IMR-90 (cell line): ENCODE measurements at regions not wholly inside any gene's neighbourhood (a gene's known extent, or its start where the extent isn't known, plus 50 kb on each side); places are given as distances from the start of the nearest gene placed in this dataset.

Experiments used
- ATAC-seq: fragments of 200-7000 bp; cut with Tn5 transposase; 2 replicates; pipeline ENCODE4 v1.9.1; 2020; ENCODE audit warnings: low read depth, mild to moderate bottlenecking, moderate library complexity
- BruUV-seq: library from RNA; stranded (reverse); fragments of 400-500 nt; replicated peaks from 2 replicates; lab custom pipeline; 2021; lab: Mats Ljungman, UMichigan
- CTCF ChIA-PET: fragments of 300-600 bp; formaldehyde crosslinking; extraction: SDS; loops from one replicate; lab custom pipeline; 2021; ENCODE audit warnings: antibody characterized with exemption; lab: Yijun Ruan, JAX
- POLR2A ChIA-PET: fragments of 300-600 bp; sonication (Branson Sonifier 250); formaldehyde crosslinking; loops from one replicate; lab custom pipeline; 2022; ENCODE audit warnings: antibody characterized with exemption; ENCODE audit not compliant: unreplicated experiment; lab: Charles Lee
- DNase-seq: peaks from one replicate; pipeline ENCODE4 v3.0.0; 2013
- H2AFZ ChIP-seq: replicated peaks from 2 replicates; pipeline ENCODE3; 2013; ENCODE audit warnings: low read length, mild to moderate bottlenecking; ENCODE audit not compliant: poor library complexity
- H2AK5ac ChIP-seq: 2 replicates; pipeline ENCODE4 v1.6.1; 2013; ENCODE audit warnings: low read depth, low read length, inconsistent platforms
- H2AK9ac ChIP-seq: replicated peaks from 2 replicates; pipeline ENCODE3; 2013; ENCODE audit warnings: mild to moderate bottlenecking, low read depth, low read length, moderate library complexity; ENCODE audit not compliant: poor library complexity
- H2BK120ac ChIP-seq: 2 replicates; pipeline ENCODE4 v1.6.1; 2013; ENCODE audit warnings: low read depth, low read length, inconsistent platforms
- H2BK15ac ChIP-seq: 3 replicates; pipeline ENCODE4 v1.6.1; 2013; ENCODE audit warnings: low read depth, low read length, inconsistent platforms
- H2BK20ac ChIP-seq: 2 replicates; pipeline ENCODE4 v1.6.1; 2013; ENCODE audit warnings: low read depth, mild to moderate bottlenecking, inconsistent platforms, low read length, moderate library complexity
- H2BK5ac ChIP-seq: 2 replicates; pipeline ENCODE4 v1.6.1; 2013; ENCODE audit warnings: mild to moderate bottlenecking, low read depth, low read length, inconsistent platforms; ENCODE audit not compliant: poor library complexity, severe bottlenecking
- H3K14ac ChIP-seq: replicated peaks from 2 replicates; pipeline ENCODE4 v1.6.1; 2013; ENCODE audit warnings: low read depth, low read length, inconsistent platforms
- H3K18ac ChIP-seq: 2 replicates; pipeline ENCODE4 v1.6.1; 2013; ENCODE audit warnings: low read depth, low read length, control low read depth
- H3K23ac ChIP-seq: 2 replicates; pipeline ENCODE4 v1.6.1; 2013; ENCODE audit warnings: low read depth, low read length, inconsistent platforms
- H3K27ac ChIP-seq: 2 replicates; pipeline ENCODE4 v1.5.1; 2013; ENCODE audit warnings: mild to moderate bottlenecking, control low read depth, low read length; ENCODE audit not compliant: insufficient read depth
- H3K27me3 ChIP-seq: 2 replicates; pipeline ENCODE4 v1.6.1; 2013; ENCODE audit warnings: low read length; ENCODE audit not compliant: control insufficient read depth, insufficient read depth
- H3K36me3 ChIP-seq: 2 replicates; pipeline ENCODE4 v1.6.1; 2013; ENCODE audit warnings: low read length, mixed read lengths; ENCODE audit not compliant: control insufficient read depth, insufficient read depth
- H3K4ac ChIP-seq: 2 replicates; pipeline ENCODE4 v1.6.1; 2013; ENCODE audit warnings: low read depth, low read length, inconsistent platforms
- H3K4me1 ChIP-seq: 2 replicates; pipeline ENCODE4 v1.6.1; 2013; ENCODE audit warnings: low read length, mixed read lengths; ENCODE audit not compliant: control insufficient read depth, insufficient read depth
- H3K4me2 ChIP-seq: 2 replicates; pipeline ENCODE4 v1.6.1; 2013; ENCODE audit warnings: low read depth, mild to moderate bottlenecking, control low read depth, low read length, moderate library complexity
- H3K4me3 ChIP-seq: 2 replicates; pipeline ENCODE4 v1.5.1; 2013; ENCODE audit warnings: low read depth, mild to moderate bottlenecking, control low read depth, low read length, moderate library complexity; ENCODE audit not compliant: insufficient read depth
- H3K56ac ChIP-seq: 2 replicates; pipeline ENCODE4 v1.6.1; 2013; ENCODE audit warnings: low read length, inconsistent platforms; ENCODE audit not compliant: insufficient read depth; ENCODE audit errors: extremely low read depth
- H3K79me1 ChIP-seq, 2 experiments: 2 replicates each; pipeline ENCODE4 v1.6.1; 2013; ENCODE audit warnings: low read length in 2 of 2, inconsistent platforms in 1 of 2, low read depth in 1 of 2
- H3K9ac ChIP-seq: 2 replicates; pipeline ENCODE4 v1.6.1; 2013; ENCODE audit warnings: low read depth, low read length, control low read depth
- H3K9me1 ChIP-seq: 2 replicates; pipeline ENCODE4 v1.6.1; 2013; ENCODE audit warnings: low read length, inconsistent platforms; ENCODE audit not compliant: insufficient read depth
- H3K9me3 ChIP-seq: 2 replicates; pipeline ENCODE4 v1.6.1; 2013; ENCODE audit warnings: low read length; ENCODE audit not compliant: control insufficient read depth, insufficient read depth
- H4K20me1 ChIP-seq: 2 replicates; pipeline ENCODE4 v1.6.1; 2013; ENCODE audit warnings: low read length, inconsistent platforms; ENCODE audit not compliant: insufficient read depth
- H4K5ac ChIP-seq: 2 replicates; pipeline ENCODE4 v1.6.1; 2013; ENCODE audit warnings: mild to moderate bottlenecking, low read depth, low read length, control low read depth
- H4K8ac ChIP-seq, 2 experiments: 2 replicates each; pipeline ENCODE4 v1.6.1; 2013; ENCODE audit warnings: low read depth in 2 of 2, low read length in 2 of 2, control low read depth in 1 of 2, inconsistent platforms in 1 of 2
- H4K91ac ChIP-seq: 2 replicates; pipeline ENCODE4 v1.6.1; 2013; ENCODE audit warnings: low read depth, low read length, inconsistent platforms; ENCODE audit not compliant: insufficient read depth
- ELK1 ChIP-seq: fragments of 150-350 bp; IDR thresholded peaks from 2 replicates; pipeline ENCODE4 v1.6.1; 2016; ENCODE audit warnings: low read depth, mild to moderate bottlenecking, low read length, moderate library complexity, borderline replicate concordance
- MAFK ChIP-seq: IDR thresholded peaks from 2 replicates; pipeline ENCODE4 v1.6.1; 2012; ENCODE audit warnings: low read depth, low read length, improper control_type of control experiment
- MAZ ChIP-seq: IDR thresholded peaks from 2 replicates; pipeline ENCODE4 v1.6.1; 2012; ENCODE audit warnings: low read depth, mild to moderate bottlenecking, low read length, improper control_type of control experiment, moderate library complexity, borderline replicate concordance
- MXI1 ChIP-seq: IDR thresholded peaks from 2 replicates; pipeline ENCODE4 v1.6.1; 2012; ENCODE audit warnings: low read depth, mild to moderate bottlenecking, low read length, moderate library complexity, borderline replicate concordance
- POLR2A ChIP-seq: IDR thresholded peaks from 2 replicates; pipeline ENCODE4 v1.6.1; 2012; ENCODE audit warnings: mild to moderate bottlenecking, low read depth, low read length
- RFX5 ChIP-seq: IDR thresholded peaks from 2 replicates; pipeline ENCODE4 v1.8.0; 2012; ENCODE audit warnings: low read depth, mild to moderate bottlenecking, low read length, moderate library complexity
- SMC3 ChIP-seq: fragments of 150-350 bp; IDR thresholded peaks from 2 replicates; pipeline ENCODE4 v1.6.1; 2016; ENCODE audit warnings: low read depth, mild to moderate bottlenecking, antibody characterized with exemption, low read length, moderate library complexity
- WGBS, 2 experiments: methylation state at CpG; one replicate each; pipeline versions ENCODE4 v1.1.5 to v1.1.7; 2013; ENCODE audit warnings: missing lambda C conversion rate in 2 of 2; ENCODE audit not compliant: insufficient read length in 1 of 2; ENCODE audit errors: extremely low coverage in 2 of 2; 5-methylcytosine and 5-hydroxymethylcytosine counted together
- dilution Hi-C: fragments of 300-500 bp; cut with HindIII; formaldehyde crosslinking; loops from one replicate; pipeline ENCODE4 v1.14.3; 2018; ENCODE audit warnings: low sequenced_read_pairs; ENCODE audit not compliant: unreplicated experiment
- in situ Hi-C: fragments of 300-500 bp; cut with MboI; formaldehyde crosslinking; loops from 3 replicates; pipeline ENCODE4 v1.14.3; 2019; ENCODE audit warnings: low sequenced_read_pairs, inconsistent platforms, mixed read lengths
- intact Hi-C: fragments of 100-400 bp; cut with micrococcal nuclease; formaldehyde crosslinking; loops from 2 replicates; pipeline ENCODE4 v1.10.0; 2022
- TF ChIP-seq, protein P1 (sequence below): fragments of 150-350 bp; IDR thresholded peaks from 2 replicates; pipeline ENCODE4 v1.6.1; 2017; ENCODE audit warnings: mild to moderate bottlenecking, antibody characterized with exemption, low read length, low read depth
- TF ChIP-seq, protein P2 (sequence below): conservative IDR thresholded peaks from 2 replicates; pipeline ENCODE4 v1.5.1; 2012; ENCODE audit warnings: mild to moderate bottlenecking, low read depth, low read length, improper control_type of control experiment

DNA sequence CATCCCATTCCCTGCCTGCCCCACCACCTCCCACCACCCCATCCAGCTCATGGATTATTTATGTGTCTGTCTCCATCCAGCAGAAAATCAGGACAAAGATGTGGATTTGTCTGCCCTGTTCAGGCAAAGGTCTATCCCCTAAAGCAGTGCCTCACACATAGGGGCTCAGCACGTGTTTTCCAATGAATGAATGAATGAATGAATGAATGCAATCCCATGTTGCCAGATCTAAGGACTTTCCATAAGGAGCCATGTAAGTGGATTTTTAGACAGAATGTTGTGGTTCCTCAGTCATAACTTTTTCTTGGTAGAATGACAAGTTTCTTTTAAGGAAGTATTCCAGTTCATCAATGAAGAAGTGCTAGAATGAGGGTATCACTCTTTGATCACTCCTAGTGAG is 133.7 kb downstream of the RNASET2 start:
- H2BK20ac ChIP-seq = no peak overlapping the region
- no peak overlapping the region for H2BK5ac ChIP-seq
- no peak overlapping the region for H3K4me2 ChIP-seq
- H3K14ac ChIP-seq = no peak overlapping the region
- H4K91ac ChIP-seq = no peak overlapping the region
- TF ChIP-seq MAFK (no peak), SMC3 (no peak), RFX5 (no peak), POLR2A (no peak), MXI1 (no peak), MAZ (no peak), ELK1 (no peak)
- TF ChIP-seq, protein P1, sequence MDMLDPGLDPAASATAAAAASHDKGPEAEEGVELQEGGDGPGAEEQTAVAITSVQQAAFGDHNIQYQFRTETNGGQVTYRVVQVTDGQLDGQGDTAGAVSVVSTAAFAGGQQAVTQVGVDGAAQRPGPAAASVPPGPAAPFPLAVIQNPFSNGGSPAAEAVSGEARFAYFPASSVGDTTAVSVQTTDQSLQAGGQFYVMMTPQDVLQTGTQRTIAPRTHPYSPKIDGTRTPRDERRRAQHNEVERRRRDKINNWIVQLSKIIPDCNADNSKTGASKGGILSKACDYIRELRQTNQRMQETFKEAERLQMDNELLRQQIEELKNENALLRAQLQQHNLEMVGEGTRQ = no peak
- TF ChIP-seq, protein P2, sequence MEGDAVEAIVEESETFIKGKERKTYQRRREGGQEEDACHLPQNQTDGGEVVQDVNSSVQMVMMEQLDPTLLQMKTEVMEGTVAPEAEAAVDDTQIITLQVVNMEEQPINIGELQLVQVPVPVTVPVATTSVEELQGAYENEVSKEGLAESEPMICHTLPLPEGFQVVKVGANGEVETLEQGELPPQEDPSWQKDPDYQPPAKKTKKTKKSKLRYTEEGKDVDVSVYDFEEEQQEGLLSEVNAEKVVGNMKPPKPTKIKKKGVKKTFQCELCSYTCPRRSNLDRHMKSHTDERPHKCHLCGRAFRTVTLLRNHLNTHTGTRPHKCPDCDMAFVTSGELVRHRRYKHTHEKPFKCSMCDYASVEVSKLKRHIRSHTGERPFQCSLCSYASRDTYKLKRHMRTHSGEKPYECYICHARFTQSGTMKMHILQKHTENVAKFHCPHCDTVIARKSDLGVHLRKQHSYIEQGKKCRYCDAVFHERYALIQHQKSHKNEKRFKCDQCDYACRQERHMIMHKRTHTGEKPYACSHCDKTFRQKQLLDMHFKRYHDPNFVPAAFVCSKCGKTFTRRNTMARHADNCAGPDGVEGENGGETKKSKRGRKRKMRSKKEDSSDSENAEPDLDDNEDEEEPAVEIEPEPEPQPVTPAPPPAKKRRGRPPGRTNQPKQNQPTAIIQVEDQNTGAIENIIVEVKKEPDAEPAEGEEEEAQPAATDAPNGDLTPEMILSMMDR = no peak
- H2BK15ac ChIP-seq = no peak overlapping the region
- H3K79me1 ChIP-seq = no peaks in the 10 kb centered on the region
- no peak overlapping the region for H4K5ac ChIP-seq
- no CpG with 5 or more reads among the region's 1 CpG for whole genome bisulfite sequencing, 2 experiments
- no peak overlapping the region for H2AK5ac ChIP-seq
- no peak overlapping the region for H3K23ac ChIP-seq
- intact Hi-C loops (no loop called here), dilution Hi-C loops (no loop called here), in situ Hi-C loops (no loop called here)
- no peak overlapping the region for H3K4me3 ChIP-seq
- H4K8ac ChIP-seq = no peak overlapping the region
- no peaks in the 10 kb centered on the region for H3K27me3 ChIP-seq
- CTCF ChIA-PET = no interaction called here
- no peaks in the 10 kb centered on the region for H4K20me1 ChIP-seq
- H3K4ac ChIP-seq = no peak overlapping the region
- no peak overlapping the region for H2BK120ac ChIP-seq
- no TSS peak for BruUV-seq
- H3K56ac ChIP-seq = no peak overlapping the region
- H3K27ac ChIP-seq = no peak overlapping the region
- ATAC-seq (no peak), DNase-seq (no peak)
- no peaks in the 10 kb centered on the region for H3K9me1 ChIP-seq
- no peak overlapping the region for H2AFZ ChIP-seq
- H3K4me1 ChIP-seq = no peaks in the 10 kb centered on the region
- H3K36me3 ChIP-seq = no peaks in the 10 kb centered on the region
- H3K9me3 ChIP-seq = no peaks in the 10 kb centered on the region
- POLR2A ChIA-PET = no interaction called here
- no peak overlapping the region for H3K18ac ChIP-seq
- no peak overlapping the region for H3K9ac ChIP-seq
- H2AK9ac ChIP-seq = no peak overlapping the region
